AG10803 (cell line): ENCODE measurements at regions not wholly inside any gene's neighbourhood (a gene's known extent, or its start where the extent isn't known, plus 50 kb on each side); places are given as distances from the start of the nearest gene placed in this dataset.

Experiments used
- DNase-seq: peaks from one replicate; pipeline ENCODE4 v3.0.0; 2010; ENCODE audit warnings: low read depth
- H3K4me3 ChIP-seq: 2 replicates; pipeline ENCODE4 v1.5.1; 2011; ENCODE audit warnings: mild to moderate bottlenecking, low read length, control low read depth
- CTCF ChIP-seq: conservative IDR thresholded peaks from 2 replicates; pipeline ENCODE4 v1.5.1; 2011; ENCODE audit warnings: mild to moderate bottlenecking, low read length, control low read depth, inconsistent platforms

DNA sequence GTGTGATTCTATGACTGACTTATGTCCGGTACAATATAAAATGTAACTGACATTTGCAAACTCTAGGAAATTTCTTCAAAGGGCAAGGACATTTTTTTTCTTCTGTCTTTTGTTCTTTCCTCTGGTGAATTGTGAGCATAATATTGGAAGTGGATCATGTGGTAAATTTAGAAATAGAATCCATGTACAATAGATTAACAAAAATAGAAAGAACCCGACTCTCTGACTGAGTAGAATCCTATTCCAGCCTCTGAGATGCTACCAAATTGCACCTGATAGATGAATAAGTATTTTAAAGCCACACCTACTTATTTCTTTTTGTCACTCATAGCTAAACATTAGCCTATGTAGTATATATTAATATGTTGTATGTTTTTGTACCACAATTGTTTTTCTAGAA is 860.3 kb downstream of the LUZP2 start:
- H3K4me3 ChIP-seq: no peak overlapping the region
- no peak for DNase-seq
- no peak for TF ChIP-seq CTCF

GRCh38 chr11:25377466-25377865 is 880.6 kb downstream of the LUZP2 start:
- TF ChIP-seq CTCF: no peak
- H3K4me3 ChIP-seq: no peak overlapping the region
- no peak for DNase-seq

GRCh38 chr11:25396847-25397246 is 900.0 kb downstream of the LUZP2 start:
- no peak for DNase-seq
- no peak overlapping the region for H3K4me3 ChIP-seq
- TF ChIP-seq CTCF: no peak

DNA sequence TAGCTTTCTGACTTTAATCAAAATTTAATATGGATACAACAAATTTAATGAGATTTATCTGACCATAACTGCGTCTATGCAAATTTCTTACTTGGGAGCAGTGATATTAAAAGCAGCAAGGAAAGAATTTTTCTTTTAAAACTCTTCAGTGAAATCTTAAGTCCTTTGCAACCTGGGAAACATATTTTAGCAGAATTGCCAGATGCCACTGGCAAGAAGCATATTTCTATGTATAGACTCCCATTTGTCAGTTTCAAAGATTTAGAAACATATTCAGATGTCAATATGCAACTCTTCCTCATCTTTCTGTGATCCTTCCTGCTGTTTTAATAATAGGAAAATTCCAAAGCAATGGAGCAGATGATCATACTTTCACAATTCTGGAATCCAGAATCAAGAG is 911.3 kb downstream of the LUZP2 start:
- no peak for DNase-seq
- H3K4me3 ChIP-seq: no peak overlapping the region
- no peak for TF ChIP-seq CTCF

- DNase-seq: no peak
- no peak overlapping the region for H3K4me3 ChIP-seq
- TF ChIP-seq CTCF: no peak
Observed at GRCh38 chr11:25415793-25416192, 916.1 kb upstream of the ANO3 start.

DNA sequence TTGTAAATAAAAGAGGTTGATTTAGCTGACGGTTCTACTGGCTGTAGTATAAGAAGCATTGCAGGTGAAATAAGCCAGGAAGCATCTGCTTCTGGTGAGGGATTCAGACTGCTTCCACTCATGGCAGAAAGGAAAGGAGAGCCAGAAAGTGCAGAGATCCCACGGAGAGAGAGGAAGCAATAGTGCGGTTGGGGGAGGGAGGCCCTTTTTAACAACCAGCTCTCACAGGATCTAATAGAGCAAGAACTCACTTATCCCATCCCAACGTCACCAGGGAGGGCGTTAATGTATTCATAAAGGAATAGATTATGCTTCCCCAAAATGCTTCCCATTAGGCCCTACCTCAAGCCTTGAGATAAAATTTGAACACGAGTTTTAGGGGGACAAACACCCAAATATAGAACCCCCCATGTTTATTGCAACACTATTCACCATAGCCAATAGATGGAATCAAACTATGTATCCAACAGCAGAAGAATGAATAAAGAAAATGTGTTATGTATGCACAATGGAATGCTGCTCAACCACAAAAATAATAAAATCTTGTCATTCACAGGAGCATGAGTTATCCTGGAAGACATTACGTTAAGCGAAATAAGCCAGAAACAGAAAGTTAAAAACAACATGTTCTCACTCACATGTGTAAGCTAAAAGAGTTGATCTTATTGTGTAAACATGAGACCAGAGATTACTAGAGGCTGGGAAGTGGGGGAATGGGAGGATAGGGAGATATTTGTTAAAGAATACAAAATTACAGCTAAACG is 908.3 kb upstream of the ANO3 start:
- no peak overlapping the region for H3K4me3 ChIP-seq
- DNase-seq: no peak
- TF ChIP-seq CTCF: no peak

- TF ChIP-seq CTCF: no peak
- H3K4me3 ChIP-seq: no peak overlapping the region
- no peak for DNase-seq
Observed at GRCh38 chr11:25432376-25432775, 899.6 kb upstream of the ANO3 start.
